ENCODE measurements at regions not wholly inside any gene's neighbourhood (a gene's known extent, or its start where the extent isn't known, plus 50 kb on each side); places are given as distances from the start of the nearest gene placed in this dataset.

- DNase-seq (ENCODE audit: low read depth in 2 of 2), result no peak
Measured at GRCh38 chr4:25528391-25528790, 127.3 kb upstream of the SLC34A2 start.

DNA sequence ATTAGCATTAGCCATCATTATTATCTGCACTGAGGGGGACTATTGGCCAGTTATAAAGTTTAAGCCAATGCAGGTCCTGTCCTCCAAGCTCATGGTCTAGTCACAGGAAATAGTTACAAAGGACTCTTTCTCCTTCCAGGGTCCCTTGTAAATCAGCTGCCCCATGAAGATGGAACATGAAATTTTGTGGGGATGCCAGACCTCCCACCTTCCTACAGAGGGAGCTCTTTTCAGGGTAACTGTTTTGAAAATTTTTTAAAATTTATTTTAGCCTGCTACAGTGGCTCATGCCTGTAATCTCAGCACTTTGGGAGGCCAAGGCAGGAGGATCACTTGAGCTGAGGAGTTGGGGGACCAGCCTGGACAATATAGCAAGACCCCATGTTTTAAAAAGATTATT is 124.4 kb upstream of the SLC34A2 start:
- no peak for DNase-seq (ENCODE audit: low read depth in 2 of 2)

GRCh38 chr4:25532591-25532990 is 123.1 kb upstream of the SLC34A2 start:
- no peak for DNase-seq (ENCODE audit: low read depth in 2 of 2)

DNA sequence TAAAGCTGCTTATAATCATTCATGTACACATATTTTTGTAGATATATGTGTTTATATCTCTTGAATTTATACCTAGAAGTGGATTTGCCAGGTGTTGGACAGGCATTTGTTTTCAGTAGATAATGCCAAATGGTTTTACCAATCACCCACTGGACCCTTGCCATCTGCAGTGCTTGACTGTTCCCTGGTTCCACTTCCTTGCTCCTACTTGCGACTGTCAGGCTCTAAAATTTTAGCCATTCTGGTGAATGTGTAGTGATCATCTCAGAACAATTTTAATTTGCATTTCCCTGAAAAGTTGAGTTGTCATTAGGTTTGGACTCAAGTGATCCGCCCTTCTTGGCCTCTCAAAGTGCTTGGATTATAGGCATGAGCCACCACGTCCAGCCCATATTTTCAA is 122.4 kb upstream of the SLC34A2 start:
- no peak for DNase-seq (ENCODE audit: low read depth in 2 of 2)

GRCh38 chr4:25535278-25535677 is 120.4 kb upstream of the SLC34A2 start:
- no peak for DNase-seq (ENCODE audit: low read depth in 2 of 2)

DNA sequence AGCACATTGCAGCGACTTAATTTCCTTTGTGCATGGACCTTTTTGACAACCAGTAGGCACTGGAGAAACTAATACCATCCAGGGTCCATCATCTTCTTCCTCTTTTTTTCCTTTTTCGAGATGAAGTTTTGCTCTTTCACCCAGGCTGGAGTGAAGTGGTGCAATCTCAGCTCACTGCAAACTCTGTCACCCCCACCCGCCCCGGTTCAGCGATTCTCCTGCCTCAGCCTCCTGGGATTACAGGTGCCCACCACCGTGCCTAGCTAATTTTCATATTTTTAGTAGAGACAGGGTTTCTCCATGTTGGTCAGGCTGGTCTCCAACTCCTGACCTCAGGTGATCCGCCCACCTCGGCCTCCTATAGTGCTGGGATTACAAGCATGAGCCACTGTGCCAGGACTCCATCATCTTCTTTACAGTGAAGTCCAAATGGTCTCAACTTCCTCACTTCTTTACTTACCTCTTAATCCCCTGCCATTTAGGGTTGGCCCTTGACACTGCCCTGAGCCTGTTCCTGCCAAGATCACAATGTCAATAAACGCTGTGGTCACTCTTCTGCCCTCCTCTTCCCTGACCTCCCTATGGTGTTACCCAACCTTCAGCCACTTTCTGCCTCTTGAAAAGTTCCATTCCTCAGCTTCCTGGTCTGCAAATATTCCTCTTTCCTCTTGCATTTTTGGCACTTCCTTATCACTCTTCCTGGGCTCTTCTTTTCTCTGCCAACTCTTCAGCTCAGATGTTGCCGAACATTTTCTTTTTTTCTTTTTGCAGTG is 119.8 kb upstream of the SLC34A2 start:
- no peak for DNase-seq (ENCODE audit: low read depth in 2 of 2)

DNA sequence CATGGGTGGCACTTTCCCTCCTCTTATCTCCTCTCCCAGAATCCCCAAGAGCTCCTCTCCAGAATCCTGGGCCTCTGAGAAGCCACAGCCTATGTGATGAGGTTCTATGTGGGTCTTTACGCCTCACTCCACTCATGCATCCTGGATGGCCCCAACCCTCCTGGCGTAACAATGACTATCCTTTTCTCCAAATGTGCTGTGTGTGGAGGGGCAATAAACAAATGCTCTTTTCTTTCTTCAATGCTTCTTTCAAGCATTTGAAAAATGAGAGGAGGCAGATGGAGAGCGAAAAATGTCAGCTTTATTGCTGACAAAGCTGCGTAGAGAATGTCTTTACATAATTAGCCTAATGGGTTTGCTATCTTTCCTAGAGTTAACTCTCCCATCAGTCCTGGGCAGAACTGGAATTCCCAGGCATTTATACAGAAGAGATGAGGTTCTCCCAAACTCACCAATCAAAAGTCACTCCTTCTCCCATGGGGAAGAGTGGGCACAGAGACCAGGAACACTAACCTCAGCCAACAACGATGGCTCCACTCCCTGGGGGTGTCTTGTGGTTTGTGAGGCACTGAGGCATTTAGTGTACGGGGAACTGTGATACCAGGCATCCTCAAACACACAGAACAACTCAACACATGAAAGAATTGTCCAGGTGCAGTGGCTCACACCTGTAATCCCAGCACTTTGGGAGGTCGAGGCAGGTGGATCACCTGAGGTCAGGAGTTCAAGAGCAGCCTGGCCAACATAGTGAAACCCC is 118.9 kb upstream of the SLC34A2 start:
- DNase-seq (ENCODE audit: low read depth in 2 of 2), result no peak

- no peak for DNase-seq (ENCODE audit: low read depth in 2 of 2)
Measured at GRCh38 chr4:25538430-25538829, 117.2 kb upstream of the SLC34A2 start.

GRCh38 chr4:25539241-25539640 is 116.4 kb upstream of the SLC34A2 start:
- DNase-seq (ENCODE audit: low read depth in 2 of 2), result no peak

GRCh38 chr4:25540734-25541133 is 114.9 kb upstream of the SLC34A2 start:
- no peak for DNase-seq (ENCODE audit: low read depth in 2 of 2)

DNA sequence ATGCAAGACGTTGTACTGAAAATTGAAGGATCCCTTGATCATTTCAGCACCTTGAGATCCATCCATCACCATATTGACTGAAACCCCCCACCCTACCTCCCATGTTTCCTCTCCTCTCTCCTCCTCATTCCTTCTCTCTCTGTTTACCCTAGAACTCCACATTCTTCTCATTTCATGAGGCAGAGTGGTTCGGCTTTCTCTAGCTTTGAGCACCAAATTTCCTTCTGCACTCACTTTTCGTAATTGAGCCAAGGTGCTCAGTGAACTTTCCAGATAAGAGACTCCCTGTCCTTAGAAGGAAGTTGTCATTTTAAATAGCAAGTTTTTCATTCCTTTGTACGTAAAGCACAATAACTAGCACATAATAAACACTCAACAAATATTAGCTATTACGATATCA is 108.3 kb upstream of the SLC34A2 start:
- DNase-seq (ENCODE audit: low read depth in 2 of 2), result no peak

GRCh38 chr4:25549413-25549812 is 106.2 kb upstream of the SLC34A2 start:
- DNase-seq (ENCODE audit: low read depth in 2 of 2), result no peak

- no peak for DNase-seq (ENCODE audit: low read depth in 2 of 2)
Measured at GRCh38 chr4:25550376-25551030, 105.1 kb upstream of the SLC34A2 start.

- DNase-seq (ENCODE audit: low read depth in 2 of 2), result no peak
Measured at GRCh38 chr4:25551605-25552004, 104.0 kb upstream of the SLC34A2 start.

DNA sequence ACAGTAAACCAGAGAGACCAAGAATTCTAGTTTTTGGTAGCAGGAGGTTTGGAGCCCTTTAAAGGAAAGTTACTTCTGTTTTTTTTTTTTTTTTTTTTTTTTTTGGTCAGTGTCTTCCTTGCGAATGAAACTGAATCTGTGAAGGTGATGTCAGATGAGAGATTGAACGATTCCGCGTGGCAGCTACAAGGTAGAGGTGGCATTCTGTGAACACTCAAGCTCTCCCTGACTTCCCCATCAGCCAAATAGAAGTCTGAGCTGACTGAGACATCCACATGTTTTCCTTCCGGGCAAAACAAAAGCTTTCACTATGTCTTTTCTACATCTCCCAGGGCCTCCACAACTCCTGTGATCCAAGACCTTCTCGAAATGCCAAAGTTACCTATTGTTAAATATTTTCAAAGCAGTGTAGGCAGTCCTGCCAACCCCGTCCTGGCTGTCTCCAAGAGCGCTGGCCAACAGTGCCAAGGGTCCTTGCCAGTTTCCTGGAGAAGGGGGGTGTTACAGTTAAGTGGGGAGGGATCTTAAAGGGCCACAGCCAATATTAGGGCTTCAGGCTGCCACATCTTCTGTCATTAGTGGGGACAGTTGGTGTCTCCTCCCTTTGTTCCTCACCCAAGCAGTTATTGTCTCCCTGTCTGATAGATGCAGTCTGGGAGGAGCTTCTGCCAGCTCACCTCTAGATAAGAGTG is 102.9 kb upstream of the SLC34A2 start:
- no peak for DNase-seq (ENCODE audit: low read depth in 2 of 2)

- no peak for DNase-seq (ENCODE audit: low read depth in 2 of 2)
Measured at GRCh38 chr4:25559508-25559907, 96.1 kb upstream of the SLC34A2 start.

- no peak for DNase-seq (ENCODE audit: low read depth in 2 of 2)
Measured at GRCh38 chr4:25560605-25561004, 95.0 kb upstream of the SLC34A2 start.

DNA sequence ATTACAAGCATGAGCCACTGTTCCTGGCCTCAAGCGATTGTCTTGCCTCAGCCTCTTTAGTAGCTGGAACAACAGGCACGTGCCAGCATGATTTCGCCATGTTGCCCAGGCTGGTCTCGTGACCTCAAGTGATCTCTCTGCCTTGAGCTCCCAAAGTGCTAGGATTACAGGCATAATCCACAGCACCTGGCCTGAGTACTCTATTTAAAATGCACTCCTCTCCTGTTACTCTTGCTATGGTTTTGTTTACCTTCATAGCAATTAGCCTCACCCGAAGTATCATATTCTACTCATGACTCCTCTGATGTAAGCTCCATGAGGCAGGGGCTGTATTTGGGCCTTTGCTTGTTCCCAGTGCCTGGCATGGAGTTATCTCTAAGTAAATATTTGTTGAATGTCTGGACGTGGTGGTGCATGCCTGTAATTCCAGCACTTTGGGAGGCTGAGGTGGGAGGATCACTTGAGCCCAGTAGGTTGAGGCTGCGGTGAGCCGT is 92.5 kb upstream of the SLC34A2 start:
- no peak for DNase-seq (ENCODE audit: low read depth in 2 of 2)

- DNase-seq (ENCODE audit: low read depth in 2 of 2), result no peak
Measured at GRCh38 chr4:25564836-25565235, 90.8 kb upstream of the SLC34A2 start.

DNA sequence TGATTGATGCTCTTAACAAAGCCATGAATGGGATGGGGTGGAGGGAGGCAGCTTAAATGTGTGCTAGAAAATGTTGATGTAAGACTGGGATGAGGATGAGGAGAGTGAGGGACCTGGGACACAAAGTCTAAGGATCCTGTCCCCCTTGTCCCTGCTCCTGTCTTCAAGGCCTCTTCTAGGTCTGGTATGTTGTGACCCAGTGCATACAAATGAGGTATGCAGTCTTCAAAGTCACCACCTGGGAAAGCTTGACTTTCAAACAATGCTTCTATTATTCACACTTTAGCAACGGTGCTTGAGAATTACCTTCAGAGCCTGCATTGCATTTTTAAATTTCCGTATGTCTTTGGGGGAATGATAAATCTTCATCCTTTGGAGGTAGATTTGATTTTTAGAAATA is 88.4 kb upstream of the SLC34A2 start:
- no peak for DNase-seq (ENCODE audit: low read depth in 2 of 2)

DNA sequence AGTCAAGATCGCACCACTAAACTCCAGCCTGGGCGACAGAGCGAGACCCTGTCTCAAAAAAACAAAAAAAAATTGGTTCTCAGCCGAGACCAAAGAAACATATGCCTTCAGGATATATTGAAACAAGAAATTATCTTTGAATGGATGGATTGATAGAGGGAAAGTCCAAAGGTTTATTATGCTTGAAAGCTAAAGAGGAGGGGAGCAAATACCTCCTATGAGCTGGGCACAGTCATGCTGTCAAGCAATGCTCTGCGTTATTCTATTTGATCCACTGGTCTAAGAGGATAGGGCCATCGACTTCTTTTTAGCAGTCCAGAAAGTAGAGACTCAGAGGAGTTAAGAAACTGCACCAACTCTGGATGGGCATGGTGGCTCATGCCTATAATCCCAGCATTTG is 85.9 kb upstream of the SLC34A2 start:
- DNase-seq (ENCODE audit: low read depth in 2 of 2), result no peak

DNA sequence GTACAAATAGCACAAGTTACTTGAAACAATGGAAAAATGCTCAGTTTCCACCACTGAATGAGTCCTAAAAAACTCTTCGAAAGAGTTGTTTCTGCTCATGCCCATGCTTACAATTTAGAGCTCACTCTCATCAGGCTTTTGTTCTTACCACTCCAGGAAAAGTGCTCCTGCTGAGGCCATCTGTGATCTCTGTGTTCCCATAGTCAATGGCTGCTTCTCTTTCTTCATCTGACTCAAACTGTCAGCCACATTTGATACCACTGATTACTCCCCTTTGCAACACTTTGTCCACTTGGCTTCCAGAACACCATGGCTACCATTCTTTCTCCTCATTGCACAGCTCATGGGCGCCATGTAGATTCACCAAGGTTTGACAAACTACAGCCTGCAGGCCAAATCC is 80.0 kb upstream of the SLC34A2 start:
- DNase-seq (ENCODE audit: low read depth in 2 of 2), result no peak

Measured in dermis microvascular lymphatic vessel endothelial cell (primary cell).